ENCODE measurements at regions not wholly inside any gene's neighbourhood (a gene's known extent, or its start where the extent isn't known, plus 50 kb on each side); places are given as distances from the start of the nearest gene placed in this dataset.
"Not testable (repeated sequence)": the region's sequence is repeated elsewhere in the genome, so short reads cannot be mapped to it uniquely, and the experiment has no call there.

DNA sequence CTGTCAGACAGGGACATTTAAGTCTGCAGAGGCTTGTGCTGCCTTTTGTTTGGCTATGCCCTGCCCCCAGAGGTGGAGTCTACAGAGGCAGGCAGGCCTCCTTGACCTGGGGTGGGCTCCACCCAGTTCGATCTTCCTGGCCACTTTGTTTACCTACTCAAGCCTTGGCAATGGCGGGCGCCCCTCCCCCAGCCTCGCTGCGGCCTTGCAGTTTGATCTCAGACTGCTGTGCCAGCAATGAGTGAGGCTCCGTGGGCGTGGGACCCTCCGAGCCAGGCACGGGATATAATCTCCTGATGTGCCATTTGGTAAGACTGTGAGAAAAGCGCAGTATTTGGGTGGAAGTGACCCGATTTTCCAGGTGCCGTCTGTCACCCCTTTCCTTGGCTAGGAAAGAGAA, 79.2 kb upstream of the ZDHHC15 start:
- TF ChIP-seq, protein P1, sequence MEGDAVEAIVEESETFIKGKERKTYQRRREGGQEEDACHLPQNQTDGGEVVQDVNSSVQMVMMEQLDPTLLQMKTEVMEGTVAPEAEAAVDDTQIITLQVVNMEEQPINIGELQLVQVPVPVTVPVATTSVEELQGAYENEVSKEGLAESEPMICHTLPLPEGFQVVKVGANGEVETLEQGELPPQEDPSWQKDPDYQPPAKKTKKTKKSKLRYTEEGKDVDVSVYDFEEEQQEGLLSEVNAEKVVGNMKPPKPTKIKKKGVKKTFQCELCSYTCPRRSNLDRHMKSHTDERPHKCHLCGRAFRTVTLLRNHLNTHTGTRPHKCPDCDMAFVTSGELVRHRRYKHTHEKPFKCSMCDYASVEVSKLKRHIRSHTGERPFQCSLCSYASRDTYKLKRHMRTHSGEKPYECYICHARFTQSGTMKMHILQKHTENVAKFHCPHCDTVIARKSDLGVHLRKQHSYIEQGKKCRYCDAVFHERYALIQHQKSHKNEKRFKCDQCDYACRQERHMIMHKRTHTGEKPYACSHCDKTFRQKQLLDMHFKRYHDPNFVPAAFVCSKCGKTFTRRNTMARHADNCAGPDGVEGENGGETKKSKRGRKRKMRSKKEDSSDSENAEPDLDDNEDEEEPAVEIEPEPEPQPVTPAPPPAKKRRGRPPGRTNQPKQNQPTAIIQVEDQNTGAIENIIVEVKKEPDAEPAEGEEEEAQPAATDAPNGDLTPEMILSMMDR (IDR thresholded peaks at IDR 0.05): not testable (repeated sequence)
- not testable (repeated sequence) for TF ChIP-seq POLR2A (IDR thresholded peaks at IDR 0.05; ENCODE audit: low read depth); POLR2AphosphoS5 (IDR thresholded peaks at IDR 0.05)

All from esophagus muscularis mucosa (tissue), 3 donors.